ENCODE measurements at regions not wholly inside any gene's neighbourhood (a gene's known extent, or its start where the extent isn't known, plus 50 kb on each side); places are given as distances from the start of the nearest gene placed in this dataset.

DNA sequence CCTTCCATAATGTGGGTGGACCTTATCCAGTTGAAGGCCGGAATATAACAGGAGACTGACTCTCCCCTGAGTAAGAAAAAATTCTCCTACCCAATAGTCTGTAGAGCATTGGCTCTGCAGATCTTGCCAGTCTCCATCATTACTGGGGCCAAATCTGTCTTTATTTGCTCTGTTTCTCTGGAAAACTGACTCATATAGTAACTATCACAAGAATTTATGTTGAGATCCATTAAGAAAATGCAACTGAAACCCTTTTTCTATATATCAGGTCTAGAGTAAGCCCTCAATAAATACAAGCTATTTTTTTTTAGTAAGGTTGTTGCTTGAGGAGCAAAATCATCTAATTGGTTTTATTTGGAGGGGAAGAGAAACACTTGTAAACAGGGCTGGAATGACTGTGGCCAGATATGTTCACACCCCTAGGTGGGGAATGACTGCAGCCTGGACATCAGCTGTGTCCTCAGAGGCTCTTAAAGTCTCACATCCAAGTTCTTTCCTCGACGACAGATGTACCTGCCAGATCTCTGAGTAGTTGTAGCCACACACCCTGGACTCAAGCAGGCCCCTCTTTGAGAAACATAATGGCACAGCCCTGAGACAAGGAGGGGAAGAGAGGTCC, 339.7 kb downstream of the TNS1 start:
- H3K9me3 ChIP-seq, result no peaks in the 10 kb centered on the region
- H3K27ac ChIP-seq, result no peak overlapping the region
- H3K4me3 ChIP-seq, result no peak overlapping the region
- H3K36me3 ChIP-seq (ENCODE audit: insufficient read depth in 1 of 2, low read depth in 1 of 2), result no peaks in the 10 kb centered on the region
- 52 to 66% (median 64%) methylated on average over 3 of the region's 3 CpGs for WGBS, 3 donors
- no peak for DNase-seq
- TF ChIP-seq, protein P1, sequence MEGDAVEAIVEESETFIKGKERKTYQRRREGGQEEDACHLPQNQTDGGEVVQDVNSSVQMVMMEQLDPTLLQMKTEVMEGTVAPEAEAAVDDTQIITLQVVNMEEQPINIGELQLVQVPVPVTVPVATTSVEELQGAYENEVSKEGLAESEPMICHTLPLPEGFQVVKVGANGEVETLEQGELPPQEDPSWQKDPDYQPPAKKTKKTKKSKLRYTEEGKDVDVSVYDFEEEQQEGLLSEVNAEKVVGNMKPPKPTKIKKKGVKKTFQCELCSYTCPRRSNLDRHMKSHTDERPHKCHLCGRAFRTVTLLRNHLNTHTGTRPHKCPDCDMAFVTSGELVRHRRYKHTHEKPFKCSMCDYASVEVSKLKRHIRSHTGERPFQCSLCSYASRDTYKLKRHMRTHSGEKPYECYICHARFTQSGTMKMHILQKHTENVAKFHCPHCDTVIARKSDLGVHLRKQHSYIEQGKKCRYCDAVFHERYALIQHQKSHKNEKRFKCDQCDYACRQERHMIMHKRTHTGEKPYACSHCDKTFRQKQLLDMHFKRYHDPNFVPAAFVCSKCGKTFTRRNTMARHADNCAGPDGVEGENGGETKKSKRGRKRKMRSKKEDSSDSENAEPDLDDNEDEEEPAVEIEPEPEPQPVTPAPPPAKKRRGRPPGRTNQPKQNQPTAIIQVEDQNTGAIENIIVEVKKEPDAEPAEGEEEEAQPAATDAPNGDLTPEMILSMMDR (IDR thresholded peaks at IDR 0.05), result no peak
- intact Hi-C loops (cut with DNase I), result no loop called here
- no peak for ATAC-seq
- no peaks in the 10 kb centered on the region for H3K27me3 ChIP-seq (ENCODE audit: insufficient read depth in 3 of 3, low read length in 2 of 3)
- no peaks in the 10 kb centered on the region for H3K4me1 ChIP-seq

DNA sequence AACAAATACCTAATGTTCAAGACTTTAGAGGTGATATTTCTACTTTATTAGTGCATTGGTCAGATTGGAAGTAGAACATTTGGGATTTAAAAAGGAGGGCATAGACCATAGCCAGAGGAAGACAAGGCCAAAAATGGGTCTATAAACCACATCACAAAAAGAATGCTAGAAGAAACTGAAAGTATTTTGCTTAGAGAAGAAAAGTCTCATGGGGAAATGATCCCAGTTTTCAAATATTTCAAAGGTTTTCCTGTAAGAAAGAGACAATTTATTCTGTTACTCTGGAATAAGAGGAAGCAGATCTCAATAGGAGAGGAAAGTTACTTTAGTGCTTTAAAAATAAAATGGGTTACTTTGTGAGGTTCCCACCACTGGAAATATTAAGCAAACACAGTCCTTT, 341.4 kb downstream of the TNS1 start:
- DNase-seq (no peak), ATAC-seq (no peak)
- intact Hi-C loops (cut with DNase I), result no loop called here
- H3K36me3 ChIP-seq (ENCODE audit: insufficient read depth in 1 of 2, low read depth in 1 of 2), result no peaks in the 10 kb centered on the region
- TF ChIP-seq, protein P1 (IDR thresholded peaks at IDR 0.05), result no peak
- no peaks in the 10 kb centered on the region for H3K27me3 ChIP-seq (ENCODE audit: insufficient read depth in 3 of 3, low read length in 2 of 3)
- no peak overlapping the region for H3K4me3 ChIP-seq
- H3K4me1 ChIP-seq, result no peaks in the 10 kb centered on the region
- H3K9me3 ChIP-seq, result no peaks in the 10 kb centered on the region
- no peak overlapping the region for H3K27ac ChIP-seq

DNA sequence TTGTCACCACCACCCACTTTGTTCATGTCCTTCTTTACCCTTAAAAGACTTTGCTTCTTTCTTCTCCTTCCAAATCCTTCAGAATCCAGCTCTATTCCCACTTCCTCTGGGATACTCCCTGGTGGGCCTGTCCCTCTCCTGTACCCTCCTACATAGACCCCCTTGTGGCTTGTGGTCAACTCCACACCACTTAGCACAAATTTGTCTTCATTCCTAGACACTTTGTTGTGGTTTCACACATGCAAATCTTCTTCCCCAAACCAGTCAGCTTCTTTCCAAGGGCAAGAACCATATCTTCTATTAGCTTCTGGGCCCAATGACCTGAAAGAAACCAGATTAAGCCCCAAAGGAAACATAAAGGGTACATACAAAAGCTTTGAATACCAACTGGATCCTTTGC, 342.4 kb downstream of the TNS1 start:
- Histone ChIP-seq H3K27ac (no peak overlapping the region), H3K36me3 (ENCODE audit: insufficient read depth in 1 of 2, low read depth in 1 of 2) (no peaks in the 10 kb centered on the region), H3K27me3 (ENCODE audit: insufficient read depth in 3 of 3, low read length in 2 of 3) (no peaks in the 10 kb centered on the region), H3K4me3 (no peak overlapping the region), H3K4me1 (no peaks in the 10 kb centered on the region), H3K9me3 (no peaks in the 10 kb centered on the region)
- TF ChIP-seq, protein P1 (IDR thresholded peaks at IDR 0.05), result no peak
- intact Hi-C loops (cut with DNase I), result no loop called here
- DNase-seq (no peak), ATAC-seq (no peak)

DNA sequence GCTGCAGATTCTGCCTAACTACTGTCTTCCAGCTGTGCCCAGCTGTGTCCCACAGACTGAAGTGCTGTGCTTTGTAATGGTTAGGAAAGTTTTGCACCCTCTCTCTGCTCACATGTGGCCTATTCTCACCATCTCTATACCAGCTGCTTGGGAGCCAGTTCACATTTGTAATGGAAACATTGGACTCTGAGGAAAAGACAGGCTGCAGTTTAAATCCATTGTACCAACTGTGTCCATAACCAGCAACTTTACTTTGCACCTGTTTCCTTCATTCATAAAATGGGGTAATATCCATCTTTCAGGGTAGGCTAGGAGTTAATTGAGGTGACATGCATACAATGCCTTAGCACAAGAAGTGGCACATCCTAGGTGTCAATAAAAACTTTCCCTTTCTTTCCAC, 344.0 kb downstream of the TNS1 start:
- Histone ChIP-seq H3K27me3 (ENCODE audit: insufficient read depth in 3 of 3, low read length in 2 of 3) (no peaks in the 10 kb centered on the region), H3K36me3 (ENCODE audit: insufficient read depth in 1 of 2, low read depth in 1 of 2) (no peaks in the 10 kb centered on the region), H3K27ac (no peak overlapping the region), H3K4me1 (no peaks in the 10 kb centered on the region), H3K4me3 (no peak overlapping the region), H3K9me3 (no peaks in the 10 kb centered on the region)
- DNase-seq (no peak), ATAC-seq (no peak)
- intact Hi-C loops (cut with DNase I), result no loop called here
- TF ChIP-seq, protein P1 (IDR thresholded peaks at IDR 0.05), result no peak

DNA sequence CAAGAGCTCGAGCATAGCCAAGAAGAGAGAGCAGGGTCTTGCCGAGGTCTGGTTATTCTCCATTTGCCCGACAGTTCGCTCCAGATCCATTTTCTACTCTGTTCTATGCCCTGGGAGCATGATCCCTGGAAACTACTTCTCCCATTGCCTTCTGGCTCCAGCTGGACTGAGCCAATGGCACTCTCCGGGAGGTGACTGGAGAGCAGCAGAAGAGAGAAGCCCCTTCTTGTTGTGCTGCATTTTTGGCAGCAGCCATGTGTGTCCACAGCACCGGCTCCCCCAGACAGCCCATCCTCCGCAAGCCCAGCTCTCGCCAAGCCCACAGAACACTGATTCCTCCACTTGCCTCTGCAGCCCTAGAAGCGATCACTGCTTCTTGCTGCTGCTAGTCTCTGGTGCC, 345.5 kb downstream of the TNS1 start:
- H3K4me1 ChIP-seq, result no peaks in the 10 kb centered on the region
- intact Hi-C loops (cut with DNase I), result no loop called here
- 84 to 87% (median 85%) methylated on average over 9 of the region's 9 CpGs for WGBS, 3 donors
- H3K4me3 ChIP-seq, result no peak overlapping the region
- ATAC-seq, result no peak
- no peak overlapping the region for H3K27ac ChIP-seq
- TF ChIP-seq, protein P1 (IDR thresholded peaks at IDR 0.05), result no peak
- no peaks in the 10 kb centered on the region for H3K27me3 ChIP-seq (ENCODE audit: insufficient read depth in 3 of 3, low read length in 2 of 3)
- H3K9me3 ChIP-seq, result no peaks in the 10 kb centered on the region
- DNase-seq, result no peak
- H3K36me3 ChIP-seq (ENCODE audit: insufficient read depth in 1 of 2, low read depth in 1 of 2), result no peaks in the 10 kb centered on the region

Data from psoas muscle (tissue), 7 donors.